Activated CD4-positive, CD25-positive, alpha-beta regulatory T cell treated with anti-CD3 and anti-CD28 coated beads, Interleukin-2, amount 50 U/mL, for 72 hours (primary cell): ENCODE measurements at regions not wholly inside any gene's neighbourhood (a gene's known extent, or its start where the extent isn't known, plus 50 kb on each side); places are given as distances from the start of the nearest gene placed in this dataset.
A peak's percentile ranks its signal among the peaks of the same experiment; 100 is the strongest.

Experiments
- DNase-seq: peaks from one replicate; pipeline ENCODE4 v3.0.0; 2021

GRCh38 chr11:26202754-26203153 lies 129.2 kb upstream of the ANO3 start:
- DNase-seq: no peak

GRCh38 chr11:26204101-26204500 lies 127.8 kb upstream of the ANO3 start:
- DNase-seq: no peak

GRCh38 chr11:26204839-26205238 lies 127.1 kb upstream of the ANO3 start:
- DNase-seq: no peak

- no peak for DNase-seq
Observed at GRCh38 chr11:26219183-26220117, 112.5 kb upstream of the ANO3 start.

GRCh38 chr11:26225646-26226045 lies 106.3 kb upstream of the ANO3 start:
- no peak for DNase-seq

- DNase-seq: no peak
Observed at GRCh38 chr11:26227301-26227746, 104.6 kb upstream of the ANO3 start.

- DNase-seq: no peak
Observed at GRCh38 chr11:26227883-26228502, 103.9 kb upstream of the ANO3 start.

GRCh38 chr11:26228778-26229177 lies 103.2 kb upstream of the ANO3 start:
- no peak for DNase-seq

GRCh38 chr11:26229257-26229656 lies 102.7 kb upstream of the ANO3 start:
- DNase-seq: no peak

- no peak for DNase-seq
Observed at GRCh38 chr11:26229981-26230380, 101.9 kb upstream of the ANO3 start.

GRCh38 chr11:26231252-26231661 lies 100.7 kb upstream of the ANO3 start:
- DNase-seq: no peak

- DNase-seq: no peak
Observed at GRCh38 chr11:26234451-26234850, 97.5 kb upstream of the ANO3 start.

- DNase-seq: no peak
Observed at GRCh38 chr11:26243426-26243825, 88.5 kb upstream of the ANO3 start.

- DNase-seq: no peak
Observed at GRCh38 chr11:26244207-26244606, 87.7 kb upstream of the ANO3 start.

- DNase-seq: no peak
Observed at GRCh38 chr11:26245046-26245445, 86.9 kb upstream of the ANO3 start.

GRCh38 chr11:26247340-26247739 lies 84.6 kb upstream of the ANO3 start:
- no peak for DNase-seq

- no peak for DNase-seq
Observed at GRCh38 chr11:26248661-26249060, 83.3 kb upstream of the ANO3 start.

- DNase-seq: no peak
Observed at GRCh38 chr11:26254378-26254777, 77.6 kb upstream of the ANO3 start.

GRCh38 chr11:26263769-26264168 lies 68.2 kb upstream of the ANO3 start:
- no peak for DNase-seq

- no peak for DNase-seq
Observed at GRCh38 chr11:26264266-26264665, 67.7 kb upstream of the ANO3 start.

- DNase-seq: no peak
Observed at GRCh38 chr11:26268980-26269660, 62.8 kb upstream of the ANO3 start.

GRCh38 chr11:26271666-26272065 lies 60.3 kb upstream of the ANO3 start:
- no peak for DNase-seq

GRCh38 chr11:26276798-26277424 lies 55.0 kb upstream of the ANO3 start:
- DNase-seq: peak; percentile 33
